SKM-1 treated with dmso at 0.1 percent for 144 hours (cell line): ENCODE measurements at regions not wholly inside any gene's neighbourhood (a gene's known extent, or its start where the extent isn't known, plus 50 kb on each side); places are given as distances from the start of the nearest gene placed in this dataset.
"Not testable (repeated sequence)": the region's sequence is repeated elsewhere in the genome, so short reads cannot be mapped to it uniquely, and the experiment has no call there.

Experiments used
- DNase-seq: peaks from one replicate; lab custom pipeline; 2025; ENCODE audit not compliant: unreplicated experiment; lab: John Stamatoyannopoulos, UW

GRCh38 chr7:53087274-53087673 lies 51.8 kb downstream of the POM121L12 start:
- DNase-seq: no peak

- DNase-seq: no peak
These were observed 58.8 kb downstream of the POM121L12 start for GRCh38 chr7:53094191-53094590.

GRCh38 chr7:53094827-53095226 lies 59.4 kb downstream of the POM121L12 start:
- no peak for DNase-seq

- DNase-seq: peak; percentile 10
These were observed 60.5 kb downstream of the POM121L12 start for GRCh38 chr7:53095731-53096501.

GRCh38 chr7:53100091-53100490 lies 64.7 kb downstream of the POM121L12 start:
- no peak for DNase-seq

GRCh38 chr7:53101026-53101425 lies 65.6 kb downstream of the POM121L12 start:
- DNase-seq: no peak

GRCh38 chr7:53110425-53110824 lies 75.0 kb downstream of the POM121L12 start:
- peak; percentile 6 for DNase-seq

GRCh38 chr7:53111031-53111430 lies 75.6 kb downstream of the POM121L12 start:
- no peak for DNase-seq

- no peak for DNase-seq
These were observed 78.0 kb downstream of the POM121L12 start for GRCh38 chr7:53113424-53113823.

- DNase-seq: no peak
These were observed 84.1 kb downstream of the POM121L12 start for GRCh38 chr7:53119514-53119941.

- no peak for DNase-seq
These were observed 85.9 kb downstream of the POM121L12 start for GRCh38 chr7:53121374-53121773.

- no peak for DNase-seq
These were observed 96.3 kb downstream of the POM121L12 start for GRCh38 chr7:53131697-53132096.

GRCh38 chr7:53151496-53151895 lies 116.1 kb downstream of the POM121L12 start:
- no peak for DNase-seq

- DNase-seq: not testable (repeated sequence)
These were observed 151.8 kb downstream of the POM121L12 start for GRCh38 chr7:53187184-53187583.

- no peak for DNase-seq
These were observed 155.8 kb downstream of the POM121L12 start for GRCh38 chr7:53191191-53191695.

GRCh38 chr7:53191836-53192443 lies 156.5 kb downstream of the POM121L12 start:
- DNase-seq: no peak

GRCh38 chr7:53205006-53205405 lies 169.6 kb downstream of the POM121L12 start:
- no peak for DNase-seq

GRCh38 chr7:53209129-53209528 lies 173.7 kb downstream of the POM121L12 start:
- DNase-seq: no peak

GRCh38 chr7:53214463-53214862 lies 179.0 kb downstream of the POM121L12 start:
- no peak for DNase-seq

- no peak for DNase-seq
These were observed 183.5 kb downstream of the POM121L12 start for GRCh38 chr7:53218730-53219504.

GRCh38 chr7:53229202-53229601 lies 193.8 kb downstream of the POM121L12 start:
- no peak for DNase-seq
